ENCODE measurements at regions not wholly inside any gene's neighbourhood (a gene's known extent, or its start where the extent isn't known, plus 50 kb on each side); places are given as distances from the start of the nearest gene placed in this dataset.

GRCh38 chr1:50332941-50333594, 90.2 kb downstream of the DMRTA2 start:
- in situ Hi-C loops (cut with HindIII; ENCODE audit: low pct_unique_long_range_greater_than_20kb, low sequenced_read_pairs), result no loop called here
- no peak for DNase-seq (ENCODE audit: low read depth in 1 of 2, low spot score in 1 of 2)
- TF ChIP-seq JUND (IDR thresholded peaks at IDR 0.05; ENCODE audit: low read depth), result no peak

GRCh38 chr1:50329332-50329932, 93.8 kb downstream of the DMRTA2 start:
- no peak for DNase-seq (ENCODE audit: low read depth in 1 of 2, low spot score in 1 of 2)
- TF ChIP-seq JUND (IDR thresholded peaks at IDR 0.05; ENCODE audit: low read depth), result no peak
- in situ Hi-C loops (cut with HindIII; ENCODE audit: low pct_unique_long_range_greater_than_20kb, low sequenced_read_pairs), result no loop called here

- no peak for TF ChIP-seq JUND (IDR thresholded peaks at IDR 0.05; ENCODE audit: low read depth)
- no peak for DNase-seq (ENCODE audit: low read depth in 1 of 2, low spot score in 1 of 2)
- in situ Hi-C loops (cut with HindIII; ENCODE audit: low pct_unique_long_range_greater_than_20kb, low sequenced_read_pairs), result no loop called here
Measured at GRCh38 chr1:50328552-50328951, 94.7 kb downstream of the DMRTA2 start.

GRCh38 chr1:50326026-50326425, 97.2 kb downstream of the DMRTA2 start:
- TF ChIP-seq JUND (IDR thresholded peaks at IDR 0.05; ENCODE audit: low read depth), result no peak
- in situ Hi-C loops (cut with HindIII; ENCODE audit: low pct_unique_long_range_greater_than_20kb, low sequenced_read_pairs), result no loop called here
- no peak for DNase-seq (ENCODE audit: low read depth in 1 of 2, low spot score in 1 of 2)

GRCh38 chr1:50322579-50322978, 100.7 kb downstream of the DMRTA2 start:
- no peak for DNase-seq (ENCODE audit: low read depth in 1 of 2, low spot score in 1 of 2)
- no peak for TF ChIP-seq JUND (IDR thresholded peaks at IDR 0.05; ENCODE audit: low read depth)
- in situ Hi-C loops (cut with HindIII; ENCODE audit: low pct_unique_long_range_greater_than_20kb, low sequenced_read_pairs), result no loop called here

GRCh38 chr1:50318428-50318827, 104.8 kb downstream of the DMRTA2 start:
- TF ChIP-seq JUND (IDR thresholded peaks at IDR 0.05; ENCODE audit: low read depth), result no peak
- in situ Hi-C loops (cut with HindIII; ENCODE audit: low pct_unique_long_range_greater_than_20kb, low sequenced_read_pairs), result no loop called here
- DNase-seq (ENCODE audit: low read depth in 1 of 2, low spot score in 1 of 2), result no peak

DNA sequence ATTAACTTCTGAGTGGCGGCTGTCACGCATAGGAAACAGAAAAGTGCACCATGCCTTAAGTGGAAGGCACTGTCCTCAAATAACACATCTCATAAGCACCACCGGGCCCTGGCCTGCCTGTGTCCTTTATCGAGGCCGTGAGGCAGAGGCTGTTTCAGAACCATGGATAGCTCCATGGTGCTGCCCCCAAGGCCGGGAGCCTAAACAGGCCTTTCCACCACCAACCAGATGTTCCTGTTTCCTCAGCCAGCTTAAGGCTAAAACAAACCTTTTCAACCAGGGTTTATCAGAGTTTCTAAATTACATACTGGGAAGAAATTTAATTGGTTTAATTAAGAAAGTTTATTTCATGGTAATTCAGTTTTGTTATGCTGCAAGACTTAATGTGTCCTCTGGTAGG, 114.4 kb downstream of the DMRTA2 start:
- peak; percentile 47 to 72 for DNase-seq (ENCODE audit: low read depth in 1 of 2, low spot score in 1 of 2)
- in situ Hi-C loops (cut with HindIII; ENCODE audit: low pct_unique_long_range_greater_than_20kb, low sequenced_read_pairs), result no loop called here
- no peak for TF ChIP-seq JUND (IDR thresholded peaks at IDR 0.05; ENCODE audit: low read depth)

- no peak for DNase-seq (ENCODE audit: low read depth in 1 of 2, low spot score in 1 of 2)
- in situ Hi-C loops (cut with HindIII; ENCODE audit: low pct_unique_long_range_greater_than_20kb, low sequenced_read_pairs), result no loop called here
- TF ChIP-seq JUND (IDR thresholded peaks at IDR 0.05; ENCODE audit: low read depth), result no peak
Measured at GRCh38 chr1:50305808-50306207, 117.4 kb downstream of the DMRTA2 start.

- in situ Hi-C loops (cut with HindIII; ENCODE audit: low pct_unique_long_range_greater_than_20kb, low sequenced_read_pairs), result no loop called here
- no peak for TF ChIP-seq JUND (IDR thresholded peaks at IDR 0.05; ENCODE audit: low read depth)
- DNase-seq (ENCODE audit: low read depth in 1 of 2, low spot score in 1 of 2), result no peak
Measured at GRCh38 chr1:50300297-50300696, 122.9 kb downstream of the DMRTA2 start.

DNA sequence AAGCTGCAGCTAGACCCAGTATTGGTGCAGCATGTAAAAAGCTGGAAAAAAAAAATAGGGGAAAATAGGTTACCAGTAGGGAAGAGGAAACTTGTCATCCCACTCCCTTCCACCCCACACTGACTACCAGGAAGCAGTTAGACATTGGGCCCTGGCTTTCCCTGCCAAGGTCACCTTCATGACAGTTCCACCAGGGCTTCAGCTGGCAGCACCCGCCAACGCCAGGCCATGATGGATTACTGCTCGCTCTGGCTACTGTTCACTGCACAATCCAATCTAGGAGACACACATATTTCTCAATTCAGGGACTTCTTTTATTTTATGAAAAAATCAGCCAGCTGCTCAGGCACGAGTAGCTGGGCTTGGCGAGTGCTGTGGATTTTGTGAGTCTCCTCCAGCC, 127.7 kb downstream of the DMRTA2 start:
- TF ChIP-seq JUND (IDR thresholded peaks at IDR 0.05; ENCODE audit: low read depth), result no peak

GRCh38 chr1:50292276-50292675, 131.0 kb downstream of the DMRTA2 start:
- in situ Hi-C loops (cut with HindIII; ENCODE audit: low pct_unique_long_range_greater_than_20kb, low sequenced_read_pairs), result no loop called here
- no peak for TF ChIP-seq JUND (IDR thresholded peaks at IDR 0.05; ENCODE audit: low read depth)
- no peak for DNase-seq (ENCODE audit: low read depth in 1 of 2, low spot score in 1 of 2)

More for the DNA sequence above, 127.7 kb downstream of the DMRTA2 start:
- in situ Hi-C loops (cut with HindIII; ENCODE audit: low pct_unique_long_range_greater_than_20kb, low sequenced_read_pairs), result no loop called here
- no peak for DNase-seq (ENCODE audit: low read depth in 1 of 2, low spot score in 1 of 2)

- in situ Hi-C loops (cut with HindIII; ENCODE audit: low pct_unique_long_range_greater_than_20kb, low sequenced_read_pairs), result no loop called here
- DNase-seq (ENCODE audit: low read depth in 1 of 2, low spot score in 1 of 2), result no peak
- no peak for TF ChIP-seq JUND (IDR thresholded peaks at IDR 0.05; ENCODE audit: low read depth)
Measured at GRCh38 chr1:50289495-50289894, 133.7 kb downstream of the DMRTA2 start.

- DNase-seq (ENCODE audit: low read depth in 1 of 2, low spot score in 1 of 2), result no peak
- in situ Hi-C loops (cut with HindIII; ENCODE audit: low pct_unique_long_range_greater_than_20kb, low sequenced_read_pairs), result no loop called here
- no peak for TF ChIP-seq JUND (IDR thresholded peaks at IDR 0.05; ENCODE audit: low read depth)
Measured at GRCh38 chr1:50285994-50286393, 137.2 kb downstream of the DMRTA2 start.

Measured in T47D (cell line).